Tibial nerve (tissue), 4 donors: ENCODE measurements at regions not wholly inside any gene's neighbourhood (a gene's known extent, or its start where the extent isn't known, plus 50 kb on each side); places are given as distances from the start of the nearest gene placed in this dataset.

Experiments
- EP300 ChIP-seq, 2 donors: sonication (generic); formaldehyde crosslinking; IDR thresholded peaks; one replicate each; pipeline ENCODE4 v1.6.1; 2017; ENCODE audit warnings: antibody characterized with exemption in 2 of 2, mild to moderate bottlenecking in 1 of 2
- POLR2A ChIP-seq, 2 donors: fragments of 450-650 bp; IDR thresholded peaks; one replicate each; pipeline ENCODE4 v1.6.1; 2017; ENCODE audit warnings: antibody characterized with exemption in 2 of 2, mild to moderate bottlenecking in 2 of 2, moderate library complexity in 2 of 2
- TF ChIP-seq, protein P1 (sequence below), 5 experiments: fragments of 200-600 bp in 3 of 5; fragments of 450-650 bp in 2 of 5; sonication (generic) in 3 of 5; IDR thresholded peaks; one replicate each; pipeline ENCODE4 v1.5.1; 2016 to 2019; ENCODE audit warnings: antibody characterized with exemption in 5 of 5, mild to moderate bottlenecking in 3 of 5, moderate library complexity in 2 of 5

DNA sequence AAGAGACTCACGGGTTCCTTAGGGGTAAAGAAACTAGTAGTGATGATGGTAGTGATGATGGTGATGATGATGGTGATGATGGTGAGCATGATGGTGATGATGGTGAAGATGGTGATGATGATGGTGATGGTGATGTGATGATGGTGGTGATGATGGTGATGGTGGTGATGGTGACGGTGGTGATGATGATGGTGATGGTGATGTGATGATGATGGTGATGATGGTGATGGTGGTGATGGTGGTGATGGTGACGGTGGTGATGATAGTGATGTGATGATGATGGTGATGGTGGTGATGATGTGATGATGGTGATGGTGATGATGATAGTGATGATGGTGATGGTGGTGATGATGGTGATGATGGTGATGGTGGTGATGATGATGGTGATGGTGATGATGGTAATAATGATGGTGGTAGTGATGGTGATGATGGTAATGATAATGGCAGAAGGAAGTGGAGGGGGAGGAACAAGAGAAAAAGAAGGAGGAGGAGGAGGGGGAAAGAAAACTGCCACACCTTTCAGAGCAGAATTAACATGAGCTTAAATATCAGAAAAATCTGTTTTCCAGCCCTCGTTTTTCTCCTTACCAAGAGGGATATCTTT lies 85.5 kb downstream of the FZD10 start:
- TF ChIP-seq, protein P1, sequence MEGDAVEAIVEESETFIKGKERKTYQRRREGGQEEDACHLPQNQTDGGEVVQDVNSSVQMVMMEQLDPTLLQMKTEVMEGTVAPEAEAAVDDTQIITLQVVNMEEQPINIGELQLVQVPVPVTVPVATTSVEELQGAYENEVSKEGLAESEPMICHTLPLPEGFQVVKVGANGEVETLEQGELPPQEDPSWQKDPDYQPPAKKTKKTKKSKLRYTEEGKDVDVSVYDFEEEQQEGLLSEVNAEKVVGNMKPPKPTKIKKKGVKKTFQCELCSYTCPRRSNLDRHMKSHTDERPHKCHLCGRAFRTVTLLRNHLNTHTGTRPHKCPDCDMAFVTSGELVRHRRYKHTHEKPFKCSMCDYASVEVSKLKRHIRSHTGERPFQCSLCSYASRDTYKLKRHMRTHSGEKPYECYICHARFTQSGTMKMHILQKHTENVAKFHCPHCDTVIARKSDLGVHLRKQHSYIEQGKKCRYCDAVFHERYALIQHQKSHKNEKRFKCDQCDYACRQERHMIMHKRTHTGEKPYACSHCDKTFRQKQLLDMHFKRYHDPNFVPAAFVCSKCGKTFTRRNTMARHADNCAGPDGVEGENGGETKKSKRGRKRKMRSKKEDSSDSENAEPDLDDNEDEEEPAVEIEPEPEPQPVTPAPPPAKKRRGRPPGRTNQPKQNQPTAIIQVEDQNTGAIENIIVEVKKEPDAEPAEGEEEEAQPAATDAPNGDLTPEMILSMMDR (IDR thresholded peaks at IDR 0.05), result no peak
- TF ChIP-seq POLR2A (IDR thresholded peaks at IDR 0.05) (no peak), EP300 (IDR thresholded peaks at IDR 0.05) (no peak)
